NCI-H82 (cell line): ENCODE measurements at regions not wholly inside any gene's neighbourhood (a gene's known extent, or its start where the extent isn't known, plus 50 kb on each side); places are given as distances from the start of the nearest gene placed in this dataset.

Experiments
- DNase-seq: peaks from one replicate; lab custom pipeline; 2025; lab: John Stamatoyannopoulos, UW

DNA sequence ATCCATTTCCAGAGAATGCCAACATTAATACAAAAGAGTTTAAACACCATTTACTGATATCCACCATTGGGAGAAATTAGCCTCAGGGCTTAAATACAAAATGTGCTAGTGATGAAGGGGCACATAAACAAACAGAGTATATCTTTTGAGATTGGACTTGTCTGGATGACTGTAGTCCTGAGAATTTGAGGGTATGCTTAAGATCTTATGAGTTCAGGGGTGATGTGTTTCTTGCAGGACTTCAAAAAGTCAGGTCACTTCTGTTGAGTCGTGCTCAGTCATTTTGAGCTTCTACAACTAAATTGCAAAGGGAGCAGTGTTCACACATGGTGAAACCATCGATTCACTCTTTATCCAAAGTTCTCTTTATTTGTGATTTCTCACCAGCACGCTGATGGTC is 425.7 kb downstream of the ATP23 start:
- DNase-seq = no peak

DNA sequence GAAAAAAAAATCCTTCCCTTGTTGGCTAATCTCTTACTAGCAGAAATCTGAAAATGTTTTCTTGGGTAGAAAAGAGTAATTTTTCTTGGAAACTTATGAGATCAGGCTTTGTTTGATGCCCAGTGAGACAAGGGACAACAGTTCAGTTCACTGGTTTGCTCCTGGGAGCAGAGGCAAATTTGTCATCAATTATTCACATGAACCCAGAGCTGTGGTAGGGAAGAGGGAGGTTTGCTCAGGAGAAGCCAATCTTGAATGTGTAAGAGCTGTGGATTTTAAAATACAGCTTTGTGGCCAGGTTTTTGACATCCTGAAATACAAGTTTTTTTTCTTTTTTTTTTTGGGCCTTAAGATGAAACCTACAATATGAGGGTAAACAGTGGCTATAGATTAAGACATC is 426.6 kb downstream of the ATP23 start:
- no peak for DNase-seq

DNA sequence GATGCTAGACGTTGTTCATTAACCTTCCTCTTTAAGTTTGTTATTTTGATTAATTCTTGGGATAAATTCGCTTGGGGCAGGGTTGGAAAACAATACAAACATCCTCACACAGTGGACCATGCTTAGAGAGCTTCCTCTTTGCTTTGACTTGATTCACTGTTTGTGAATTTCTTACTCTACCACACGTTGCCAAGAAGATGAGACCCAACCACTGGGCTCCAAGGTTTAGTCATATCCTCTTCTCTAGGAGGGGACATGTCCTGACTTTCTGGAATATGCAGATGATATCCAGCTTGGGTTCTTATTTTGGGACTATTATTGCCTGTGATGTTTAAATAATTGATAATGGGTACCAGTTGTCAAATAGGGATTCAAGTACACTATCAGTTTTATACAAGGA is 428.2 kb downstream of the ATP23 start:
- no peak for DNase-seq

DNA sequence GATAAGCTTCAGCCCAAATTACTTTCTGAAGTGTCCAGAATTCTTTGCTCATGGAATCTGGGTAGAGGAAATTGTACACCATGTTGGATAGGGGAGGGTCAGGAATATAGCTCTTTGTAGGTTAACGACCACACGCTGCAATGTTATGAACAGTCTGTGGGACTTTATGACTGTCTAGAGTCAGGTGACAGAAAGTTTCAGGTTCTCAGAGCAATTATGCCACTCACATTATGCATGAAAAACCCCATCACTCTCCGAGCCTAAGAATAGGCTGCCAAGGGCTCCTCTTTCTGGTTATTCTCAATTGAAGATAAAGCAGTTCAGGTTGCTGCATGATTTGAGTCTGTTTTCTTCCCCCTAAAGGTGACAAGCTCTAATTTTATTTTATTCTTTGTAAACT is 430.9 kb downstream of the ATP23 start:
- DNase-seq = no peak

DNA sequence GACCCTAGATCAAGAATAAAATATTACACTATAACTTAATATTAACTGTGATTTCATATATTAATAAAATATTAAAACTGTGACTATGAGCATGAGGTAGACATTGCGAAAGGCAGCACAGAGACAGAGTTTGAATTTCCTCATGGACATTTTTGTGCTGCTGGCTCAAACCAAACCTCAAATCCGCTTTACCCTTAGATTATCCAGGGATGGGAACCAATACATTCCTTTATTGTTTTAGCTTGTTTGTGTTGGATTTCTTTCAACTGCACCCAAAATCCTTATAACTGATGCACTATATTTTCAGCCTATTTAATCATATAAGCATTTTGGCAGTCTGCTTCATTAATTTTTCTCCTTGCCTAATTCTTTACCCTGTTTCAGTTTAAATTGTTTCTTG is 436.7 kb downstream of the ATP23 start:
- no peak for DNase-seq

DNA sequence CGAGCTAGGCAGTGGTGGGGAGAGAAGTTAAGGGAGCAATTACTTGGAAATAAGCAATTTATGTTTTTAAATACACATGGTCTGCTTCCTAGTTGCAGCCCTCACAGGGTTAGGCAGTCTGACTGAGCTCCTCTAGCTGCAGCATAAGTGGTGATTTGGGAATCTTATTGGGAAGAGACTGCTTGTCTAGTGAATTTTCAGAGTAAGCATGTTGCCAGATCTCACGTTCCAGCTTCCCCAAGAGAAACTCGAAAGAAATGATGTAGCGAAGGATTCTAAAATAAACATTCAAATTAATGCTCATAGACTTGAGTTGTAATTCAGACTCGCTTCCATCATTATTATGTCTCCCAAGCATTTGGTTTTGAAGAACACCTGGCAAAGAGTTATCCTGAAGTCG is 440.2 kb downstream of the ATP23 start:
- DNase-seq = no peak

DNA sequence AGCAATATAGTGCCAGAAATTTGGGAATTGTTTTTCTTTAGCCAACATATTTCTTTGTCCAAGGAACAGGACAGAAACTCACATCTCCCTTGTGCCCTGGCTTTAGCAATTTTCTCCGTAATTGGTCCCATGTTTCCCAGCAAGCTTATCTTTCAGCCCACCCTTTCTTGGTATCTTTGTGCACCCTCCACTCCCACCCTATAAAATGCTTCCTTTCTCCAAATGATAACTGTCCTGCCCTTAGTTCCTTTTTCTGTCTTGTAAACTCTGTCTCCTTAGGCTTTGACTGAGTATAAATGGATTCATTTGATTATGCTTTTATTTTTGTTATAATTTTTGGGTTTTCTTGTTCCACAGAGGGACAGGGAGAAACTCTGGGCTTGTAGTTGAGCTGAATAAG is 442.8 kb downstream of the ATP23 start:
- DNase-seq = no peak

DNA sequence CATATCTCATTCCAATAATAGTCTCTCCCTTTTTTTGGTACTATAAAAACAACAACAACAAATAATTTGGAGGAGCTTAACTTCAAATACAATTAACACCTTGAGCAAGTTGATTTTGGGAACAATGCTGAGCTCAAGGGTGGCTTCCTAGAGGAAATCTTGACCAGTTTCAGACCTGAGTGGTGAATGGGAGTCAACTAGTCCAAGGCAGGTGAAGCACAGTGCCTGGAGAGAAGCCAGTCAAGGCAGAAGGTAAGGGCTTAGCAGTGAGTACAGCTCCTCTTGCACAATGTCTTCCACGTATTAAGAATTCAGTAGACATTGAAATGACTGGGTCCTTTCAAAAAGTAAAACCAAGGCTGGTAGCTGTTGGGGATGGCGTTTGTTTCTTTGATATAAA is 444.8 kb downstream of the ATP23 start:
- no peak for DNase-seq

DNA sequence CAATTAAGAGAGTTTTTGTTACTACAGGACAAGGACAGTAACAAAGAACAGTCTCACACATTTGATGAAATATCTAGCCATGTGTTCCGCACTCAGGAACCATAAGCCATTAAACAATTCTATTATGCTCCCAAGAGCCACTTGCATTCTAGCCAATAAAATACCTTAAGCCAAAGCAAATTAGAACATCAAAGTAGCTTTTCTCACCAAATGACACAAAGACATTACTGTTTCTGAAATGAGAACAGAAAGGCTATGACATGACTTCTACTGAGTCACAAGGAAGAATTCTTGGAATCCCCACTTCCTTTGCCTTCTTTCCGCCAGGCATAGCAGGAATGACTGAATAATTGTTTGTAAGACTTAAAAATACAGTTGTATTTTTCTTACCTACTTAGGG is 445.8 kb downstream of the ATP23 start:
- no peak for DNase-seq

DNA sequence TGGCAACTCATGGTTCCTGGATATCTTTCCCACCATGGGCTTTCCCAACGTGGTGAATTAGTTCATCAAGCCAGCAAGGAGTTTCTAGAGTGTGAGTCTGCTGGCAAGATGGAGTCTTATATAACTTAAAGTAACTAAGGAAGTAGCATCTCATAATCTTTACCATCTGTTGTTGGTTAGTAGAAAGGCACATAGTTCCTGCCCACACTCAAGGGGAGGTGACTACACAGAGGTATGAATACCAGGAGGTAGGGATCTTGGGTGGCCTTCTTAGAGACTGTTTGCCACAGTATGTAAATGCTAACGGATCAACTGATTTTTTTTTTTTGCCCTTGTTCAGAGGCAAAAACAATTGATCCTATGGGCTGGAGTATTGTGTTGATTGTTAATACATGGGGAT is 446.9 kb downstream of the ATP23 start:
- no peak for DNase-seq

DNA sequence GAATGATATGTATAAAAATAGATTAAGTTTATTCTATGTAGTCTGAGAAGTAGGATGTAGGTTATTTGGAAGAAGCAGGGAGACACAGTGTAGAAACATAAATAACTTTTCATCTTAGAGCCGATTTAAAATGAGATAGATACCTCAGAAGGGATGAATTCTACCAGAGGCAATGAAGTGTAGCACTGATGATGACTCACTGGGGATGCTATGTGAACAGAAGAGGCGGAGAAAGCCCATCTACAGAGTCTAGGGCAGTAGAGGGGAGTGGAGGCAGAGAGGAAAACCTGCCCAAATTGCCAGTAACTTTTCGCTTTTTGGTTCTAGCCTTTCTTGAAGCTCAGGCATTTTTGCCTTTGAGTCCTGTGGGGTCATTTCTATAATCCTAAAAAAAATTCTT is 451.8 kb downstream of the ATP23 start:
- no peak for DNase-seq

DNA sequence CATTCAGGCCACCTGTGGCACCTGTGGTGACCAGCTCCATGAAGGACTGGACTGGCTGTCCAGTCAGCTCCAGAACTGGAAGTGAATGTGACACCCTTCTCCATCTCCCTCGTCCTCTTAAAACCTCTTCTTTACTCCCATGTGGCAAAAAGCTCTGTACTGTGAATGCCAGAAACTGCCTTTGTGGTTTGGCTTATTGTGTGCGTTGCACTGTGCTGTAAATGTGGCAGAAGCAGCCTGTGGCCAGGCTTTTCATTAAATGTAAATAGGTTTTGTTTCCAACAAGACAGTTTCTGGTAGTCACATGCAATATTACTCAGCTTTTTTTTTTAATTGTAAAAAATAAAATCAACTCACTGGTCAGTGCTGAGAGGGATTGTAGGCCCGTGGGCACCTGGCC is 453.7 kb downstream of the ATP23 start:
- DNase-seq = no peak

DNA sequence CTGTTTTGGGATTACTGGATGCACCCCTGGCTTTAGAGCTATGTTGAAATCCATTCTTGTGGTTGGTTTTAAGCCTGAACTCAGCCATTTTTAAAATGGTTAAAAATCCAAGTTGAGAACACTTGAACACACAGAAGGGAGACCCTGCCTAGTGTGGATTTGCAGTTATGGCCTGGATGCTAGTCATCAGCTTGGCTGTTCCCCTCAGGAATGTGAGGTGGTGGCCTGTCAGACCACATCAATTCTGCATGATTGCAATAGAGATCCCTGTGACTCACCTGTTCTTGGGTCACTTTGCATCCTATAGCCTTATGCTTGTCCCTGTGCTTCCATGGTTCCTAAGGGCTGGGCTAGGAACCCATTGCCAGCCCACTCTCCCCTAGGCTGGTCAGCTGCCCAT is 454.1 kb downstream of the ATP23 start:
- no peak for DNase-seq

DNA sequence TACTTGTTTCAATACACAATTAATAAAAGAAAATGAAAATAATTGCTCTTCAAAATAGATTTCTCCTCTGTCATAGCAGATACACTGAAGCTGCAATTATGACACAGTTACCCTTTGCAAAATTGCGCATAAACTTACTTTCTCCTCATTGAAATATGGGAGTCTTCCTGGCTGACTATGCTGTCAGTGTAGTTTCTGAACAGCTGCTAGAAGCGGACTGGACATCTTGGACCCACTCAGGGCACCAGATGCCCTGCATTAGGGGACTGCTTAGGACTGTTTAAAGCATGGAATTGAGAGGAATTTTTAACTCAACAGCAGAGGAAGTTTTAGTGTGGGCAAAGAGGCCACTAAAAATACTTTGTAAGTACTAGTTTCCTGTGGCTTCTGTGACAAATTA is 454.9 kb downstream of the ATP23 start:
- DNase-seq = peak; percentile 3

DNA sequence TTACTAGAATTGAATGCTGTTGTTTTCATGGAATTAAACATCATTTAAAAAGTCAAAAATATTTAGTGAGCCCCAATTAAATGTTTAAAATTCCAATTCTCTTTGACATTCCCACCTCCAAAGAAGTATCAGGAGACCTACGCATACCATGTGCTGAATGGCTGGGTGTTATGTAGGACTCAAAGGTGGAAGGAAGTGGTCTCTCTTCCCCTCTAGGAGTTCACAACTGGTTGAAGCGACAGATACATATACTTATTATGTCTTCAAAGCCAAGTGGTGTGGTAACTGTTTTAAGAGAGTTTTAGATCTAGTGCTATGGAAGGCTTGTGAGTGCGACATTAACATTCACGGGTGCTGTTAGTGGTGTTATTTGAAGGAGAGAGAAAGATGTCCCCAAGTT is 464.0 kb downstream of the ATP23 start:
- DNase-seq = no peak

DNA sequence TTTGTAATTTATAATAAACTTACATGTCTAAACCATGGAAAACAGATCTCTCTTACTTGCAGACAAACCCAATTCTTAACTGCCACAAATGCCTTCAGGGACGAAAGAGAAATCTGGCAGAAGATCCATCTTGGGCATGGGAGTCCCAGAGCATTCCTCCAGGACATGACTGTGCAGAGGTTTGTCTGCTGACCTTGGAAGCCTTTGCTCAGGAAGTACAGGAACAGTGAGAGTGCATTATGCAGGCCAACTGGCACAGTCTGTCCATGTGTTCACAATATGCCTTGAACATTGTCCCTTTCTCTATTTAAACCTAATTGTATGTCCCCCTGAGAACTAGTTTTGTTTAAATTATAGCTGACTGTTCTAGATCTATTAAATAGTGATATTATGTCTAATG is 467.1 kb downstream of the ATP23 start:
- DNase-seq = no peak

DNA sequence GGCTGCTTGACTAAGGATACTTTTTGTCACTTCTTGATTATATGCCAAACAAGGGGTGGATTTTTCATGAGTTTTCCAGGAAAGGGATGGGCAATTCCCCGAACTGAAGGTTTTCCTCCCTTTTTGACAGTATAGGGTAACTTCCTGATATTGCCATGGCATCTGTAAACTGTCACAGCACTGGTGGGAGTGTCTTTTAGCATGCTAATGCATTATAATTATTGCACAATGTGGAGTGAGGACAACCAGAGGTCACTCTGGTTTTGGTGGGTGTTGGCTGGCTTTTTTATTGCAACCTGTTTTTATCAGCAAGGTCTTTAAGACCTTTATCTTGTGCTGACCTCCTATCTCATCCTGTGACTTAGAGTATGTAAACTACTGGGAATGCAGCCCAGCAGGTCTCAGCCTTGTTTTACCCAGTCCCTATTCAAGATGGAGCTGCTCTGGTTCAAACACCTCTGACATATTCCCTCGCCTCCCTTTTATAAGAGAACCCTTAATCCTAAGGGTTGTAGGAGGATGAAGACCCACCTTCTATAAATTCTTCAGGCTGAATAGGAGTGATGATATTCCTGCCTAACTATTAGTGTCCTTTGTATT is 471.2 kb downstream of the ATP23 start:
- no peak for DNase-seq

DNA sequence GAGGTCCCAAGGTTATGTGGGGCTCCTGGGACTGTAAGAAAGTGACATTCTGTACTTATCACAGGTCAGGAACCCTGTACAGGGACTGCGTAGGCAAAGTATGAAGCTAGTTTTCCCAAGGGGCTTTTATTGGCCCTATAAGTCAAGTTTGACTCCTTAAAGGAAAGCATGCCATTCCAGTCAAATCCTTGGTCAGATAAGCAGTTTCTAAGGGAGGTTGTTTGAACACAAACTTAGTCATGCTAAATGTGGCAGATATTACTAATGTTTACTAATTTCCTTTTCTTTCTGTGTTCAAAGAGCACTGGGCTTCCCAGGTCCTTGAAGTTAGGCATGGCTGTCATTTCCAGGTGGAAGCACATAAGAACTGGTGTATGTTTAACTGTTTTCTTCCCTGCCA is 472.4 kb downstream of the ATP23 start:
- DNase-seq = no peak

DNA sequence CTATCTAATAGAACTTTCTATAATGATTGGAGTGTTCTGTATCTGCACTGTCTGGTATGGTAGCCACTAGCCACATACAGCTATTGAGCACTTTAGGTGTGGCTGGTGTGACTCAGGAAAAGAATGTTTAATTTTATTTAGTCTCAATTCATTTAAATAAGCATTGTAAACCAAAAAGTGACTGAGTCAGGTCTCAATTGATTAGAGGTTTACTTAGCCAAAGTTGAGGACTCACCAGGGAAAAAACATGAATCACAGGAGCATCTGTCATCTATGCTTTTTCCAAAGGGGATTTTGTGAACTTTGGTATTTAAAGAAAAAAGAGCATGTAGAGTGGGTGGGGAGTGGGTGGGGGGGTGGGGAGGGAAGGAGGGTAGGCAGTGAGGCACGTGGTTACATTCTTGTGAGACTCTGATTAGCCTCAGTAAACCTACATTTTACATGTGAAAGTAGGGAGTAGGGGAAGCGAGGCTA is 473.1 kb downstream of the ATP23 start:
- DNase-seq = no peak

DNA sequence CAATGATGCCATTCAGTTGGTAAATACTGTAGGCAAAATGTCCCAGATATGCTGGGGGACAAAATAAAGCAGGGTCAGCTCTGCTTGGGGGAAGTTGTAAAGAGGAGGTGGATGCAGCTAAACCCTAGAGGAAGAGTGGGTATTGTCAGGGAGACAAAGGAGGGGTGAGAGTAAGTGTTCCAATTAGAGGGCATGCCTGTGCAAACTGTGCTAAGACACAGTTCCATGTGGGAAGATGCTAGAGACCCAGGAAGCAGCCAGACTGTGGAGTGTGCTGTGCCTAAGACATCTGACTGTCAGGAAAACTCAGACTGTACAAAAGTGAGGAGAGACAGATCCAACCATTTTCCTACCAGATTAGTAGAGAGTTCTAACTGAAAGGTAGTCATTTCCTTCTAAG is 474.3 kb downstream of the ATP23 start:
- DNase-seq = no peak

DNA sequence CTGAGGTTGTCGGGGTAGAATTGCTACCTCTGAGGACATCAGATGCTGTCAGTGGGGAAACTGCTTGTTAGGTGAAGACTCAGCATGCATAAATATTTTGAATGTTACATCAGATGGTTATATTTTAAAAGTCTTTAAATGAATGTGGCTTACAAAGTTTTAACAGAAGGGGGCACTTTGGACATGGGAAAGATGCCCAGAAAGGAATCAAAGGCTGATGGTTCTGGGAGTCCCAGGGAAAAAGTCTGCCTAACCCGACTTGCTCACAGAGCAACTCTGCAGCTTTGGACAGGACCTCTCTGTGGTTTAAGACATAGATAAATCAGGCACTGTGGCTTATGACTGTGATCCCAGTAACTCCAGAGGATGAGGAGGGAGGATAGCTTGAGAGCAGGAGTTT is 474.9 kb downstream of the ATP23 start:
- DNase-seq = no peak

DNA sequence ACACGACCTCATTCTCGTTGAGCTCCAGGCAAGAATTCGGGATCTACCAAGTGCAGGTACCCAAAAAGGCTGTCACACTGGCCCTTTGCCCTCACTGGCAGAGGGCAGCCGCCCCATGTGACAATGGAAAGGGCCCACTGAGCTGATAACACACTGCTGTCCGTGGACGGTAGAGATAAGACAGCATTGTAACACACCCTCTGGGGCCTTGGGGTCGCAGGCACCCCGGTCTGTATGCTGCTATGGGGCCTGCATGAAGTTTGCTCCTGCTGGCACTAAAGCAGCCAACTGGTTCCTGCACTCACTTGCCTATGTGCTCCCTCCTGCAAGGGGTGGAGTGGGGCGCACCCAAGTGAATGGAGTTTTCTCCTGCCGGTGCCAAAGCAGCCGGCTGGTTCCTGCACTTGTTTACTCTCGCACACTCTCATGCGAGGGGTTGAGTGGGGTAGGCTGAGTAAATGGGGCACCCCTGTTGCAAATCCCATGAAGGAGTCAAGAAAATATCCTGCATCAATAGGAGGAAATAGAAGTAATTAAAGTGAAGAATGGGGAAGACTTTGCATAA is 477.9 kb downstream of the ATP23 start:
- DNase-seq = no peak

DNA sequence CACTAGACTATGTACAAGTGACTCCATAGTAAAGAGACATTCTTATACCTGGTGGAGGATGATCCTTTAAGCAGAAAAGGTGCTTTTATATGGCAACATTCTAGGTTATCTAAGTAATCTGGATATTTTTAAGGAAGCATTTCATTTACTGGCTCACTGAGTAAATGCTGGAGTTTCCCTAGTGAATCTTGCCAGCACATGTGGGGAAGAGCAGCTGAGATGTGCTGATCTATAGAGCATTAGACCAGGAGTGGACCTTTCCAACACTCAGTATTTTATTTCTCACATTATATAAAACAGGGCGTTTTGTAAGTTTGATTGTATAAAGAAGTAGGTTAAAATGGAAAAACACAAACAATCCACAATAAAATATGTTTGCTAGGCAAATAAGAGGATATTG is 478.5 kb downstream of the ATP23 start:
- no peak for DNase-seq

DNA sequence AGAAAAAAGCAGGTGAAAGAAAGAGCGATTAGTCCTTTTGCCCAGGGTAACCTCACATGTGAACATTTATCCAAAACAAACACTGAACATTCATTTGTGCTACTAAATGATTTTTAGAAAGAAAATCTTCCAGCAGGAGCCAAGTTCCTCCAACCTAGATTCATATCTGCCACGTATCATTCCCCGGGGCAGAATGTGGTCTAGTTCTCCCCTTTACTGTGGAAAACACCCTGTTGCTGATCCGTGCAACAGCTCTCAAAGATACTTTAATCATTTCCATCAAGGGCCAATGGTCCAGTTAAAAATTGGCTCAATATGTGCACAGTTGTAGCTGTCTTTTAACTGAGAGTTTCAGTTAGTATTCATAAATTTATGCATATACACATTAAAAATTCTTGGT is 479.1 kb downstream of the ATP23 start:
- DNase-seq = no peak

DNA sequence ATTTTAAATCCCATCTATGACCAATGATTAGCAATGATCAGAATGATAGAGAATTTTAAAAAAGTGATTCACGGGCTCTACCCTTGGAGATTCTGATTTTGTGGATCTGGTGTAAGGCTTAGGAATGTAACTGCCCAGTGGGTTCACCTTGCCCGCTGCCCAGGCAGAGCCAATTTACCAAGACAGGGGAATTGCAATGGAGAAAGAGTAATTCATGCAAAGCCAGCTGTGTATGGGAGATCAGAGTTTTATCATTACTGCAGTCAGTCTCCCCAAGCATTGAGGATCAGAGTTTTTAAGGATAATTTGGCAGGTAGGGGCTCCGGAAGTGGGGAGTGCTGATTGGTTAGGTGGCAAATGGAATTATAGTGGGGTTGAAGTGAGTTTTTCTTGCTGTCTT is 480.6 kb downstream of the ATP23 start:
- DNase-seq = no peak
